Upper lobe of right lung (tissue), 1 donor: ENCODE measurements at regions not wholly inside any gene's neighbourhood (a gene's known extent, or its start where the extent isn't known, plus 50 kb on each side); places are given as distances from the start of the nearest gene placed in this dataset.

ENCODE experiments used
- ATAC-seq: fragments of 200-7000 bp; cut with Tn5 transposase; one replicate; pipeline ENCODE4 v1.9.1; 2020; ENCODE audit warnings: mild to moderate bottlenecking, moderate library complexity
- DNase-seq: peaks from one replicate; pipeline ENCODE4 v3.0.0-alpha.2; 2020
- H3K27ac ChIP-seq: fragments of 200-600 bp; one replicate; pipeline ENCODE4 v1.8.0; 2022
- H3K27me3 ChIP-seq: fragments of 200-600 bp; one replicate; pipeline ENCODE4 v1.8.0; 2022; ENCODE audit warnings: mild to moderate bottlenecking
- H3K36me3 ChIP-seq: fragments of 200-600 bp; one replicate; pipeline ENCODE4 v1.8.0; 2022
- H3K4me1 ChIP-seq: fragments of 200-600 bp; one replicate; pipeline ENCODE4 v1.8.0; 2022
- H3K4me3 ChIP-seq: fragments of 200-600 bp; one replicate; pipeline ENCODE4 v1.8.0; 2022; ENCODE audit warnings: mild to moderate bottlenecking
- H3K9me3 ChIP-seq: fragments of 200-600 bp; one replicate; pipeline ENCODE4 v1.8.0; 2022
- intact Hi-C: fragments of 100-400 bp; cut with DNase I; formaldehyde crosslinking; loops from one replicate; pipeline ENCODE4 v1.11.0; 2022
- TF ChIP-seq, protein P1 (sequence below): fragments of 200-600 bp; IDR thresholded peaks from one replicate; pipeline ENCODE4 v1.8.0; 2022; ENCODE audit warnings: antibody characterized with exemption
- donor health status: DM: no; HTN: yes; CAD: no; lungs with severe emphysema.

DNA sequence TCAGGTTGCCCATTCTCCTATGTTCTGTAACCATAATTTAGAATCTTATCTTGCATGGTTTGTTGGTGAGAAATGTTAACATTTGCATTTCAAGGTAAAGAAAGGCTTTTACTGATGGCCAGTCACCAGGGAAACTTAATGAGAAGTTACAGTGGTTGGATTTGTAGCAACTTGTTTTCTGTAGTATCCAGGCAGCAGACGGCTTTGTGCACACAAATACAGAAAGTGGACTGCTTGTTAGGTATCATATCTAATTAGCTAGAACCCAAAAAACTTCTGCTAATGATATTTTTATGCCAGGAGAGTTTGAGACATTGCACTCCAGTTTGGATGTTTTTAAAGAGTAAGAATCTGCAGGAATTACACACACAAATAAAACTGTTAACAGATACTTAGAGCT lies 578.0 kb downstream of the DOK5 start:
- ATAC-seq, result no peak
- no peak for DNase-seq
- no peaks in the 10 kb centered on the region for H3K4me1 ChIP-seq
- TF ChIP-seq, protein P1, sequence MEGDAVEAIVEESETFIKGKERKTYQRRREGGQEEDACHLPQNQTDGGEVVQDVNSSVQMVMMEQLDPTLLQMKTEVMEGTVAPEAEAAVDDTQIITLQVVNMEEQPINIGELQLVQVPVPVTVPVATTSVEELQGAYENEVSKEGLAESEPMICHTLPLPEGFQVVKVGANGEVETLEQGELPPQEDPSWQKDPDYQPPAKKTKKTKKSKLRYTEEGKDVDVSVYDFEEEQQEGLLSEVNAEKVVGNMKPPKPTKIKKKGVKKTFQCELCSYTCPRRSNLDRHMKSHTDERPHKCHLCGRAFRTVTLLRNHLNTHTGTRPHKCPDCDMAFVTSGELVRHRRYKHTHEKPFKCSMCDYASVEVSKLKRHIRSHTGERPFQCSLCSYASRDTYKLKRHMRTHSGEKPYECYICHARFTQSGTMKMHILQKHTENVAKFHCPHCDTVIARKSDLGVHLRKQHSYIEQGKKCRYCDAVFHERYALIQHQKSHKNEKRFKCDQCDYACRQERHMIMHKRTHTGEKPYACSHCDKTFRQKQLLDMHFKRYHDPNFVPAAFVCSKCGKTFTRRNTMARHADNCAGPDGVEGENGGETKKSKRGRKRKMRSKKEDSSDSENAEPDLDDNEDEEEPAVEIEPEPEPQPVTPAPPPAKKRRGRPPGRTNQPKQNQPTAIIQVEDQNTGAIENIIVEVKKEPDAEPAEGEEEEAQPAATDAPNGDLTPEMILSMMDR, result no peak
- H3K36me3 ChIP-seq, result no peaks in the 10 kb centered on the region
- no peak overlapping the region for H3K27ac ChIP-seq
- no peak overlapping the region for H3K4me3 ChIP-seq
- H3K9me3 ChIP-seq, result no peaks in the 10 kb centered on the region
- H3K27me3 ChIP-seq, result no peaks in the 10 kb centered on the region
- intact Hi-C loops, result no loop called here

DNA sequence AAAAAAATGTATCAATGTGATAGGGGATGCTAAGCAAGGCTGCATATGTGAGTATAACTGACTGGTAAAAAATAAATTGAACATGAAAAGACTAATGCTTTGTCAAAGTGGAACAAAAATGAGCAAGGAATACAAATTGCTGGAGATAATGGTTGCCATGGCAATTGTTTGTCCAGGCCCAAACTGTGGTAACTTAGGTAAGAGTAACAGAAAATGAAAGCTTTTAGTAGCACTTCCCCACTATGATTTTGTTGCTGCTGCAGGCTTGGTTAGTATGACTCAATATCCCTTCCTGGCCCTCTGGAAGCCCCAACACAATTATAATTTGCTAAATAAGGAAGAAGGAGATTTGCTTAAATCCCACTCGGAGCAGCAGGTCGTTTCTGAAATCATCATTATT lies 577.1 kb downstream of the DOK5 start:
- no peaks in the 10 kb centered on the region for H3K36me3 ChIP-seq
- intact Hi-C loops, result no loop called here
- H3K27me3 ChIP-seq, result no peaks in the 10 kb centered on the region
- ATAC-seq (no peak), DNase-seq (no peak)
- H3K27ac ChIP-seq, result no peak overlapping the region
- no peak overlapping the region for H3K4me3 ChIP-seq
- no peaks in the 10 kb centered on the region for H3K9me3 ChIP-seq
- TF ChIP-seq, protein P1, result no peak
- no peaks in the 10 kb centered on the region for H3K4me1 ChIP-seq

DNA sequence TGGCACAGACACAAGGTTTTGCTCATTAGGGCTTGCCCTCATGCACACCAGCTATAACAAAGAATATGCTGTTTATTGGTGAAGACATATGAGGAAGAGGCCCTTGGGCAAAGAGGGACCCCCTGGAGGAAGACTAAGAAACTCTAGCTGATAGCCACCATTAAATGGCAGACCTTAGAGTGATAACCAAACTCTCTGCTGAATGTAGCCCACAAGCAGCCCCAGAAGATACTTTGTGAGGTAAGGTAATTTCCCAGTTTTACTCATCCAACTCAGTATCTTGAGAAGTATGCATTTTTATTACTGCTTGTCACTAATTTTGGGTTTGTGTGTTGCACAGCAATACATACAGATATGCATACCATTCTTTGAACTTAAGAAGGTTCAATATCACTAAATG lies 563.3 kb downstream of the DOK5 start:
- H3K4me3 ChIP-seq, result no peak overlapping the region
- TF ChIP-seq, protein P1, result no peak
- no peak for ATAC-seq
- intact Hi-C loops, result no loop called here
- DNase-seq, result no peak
- H3K9me3 ChIP-seq, result no peaks in the 10 kb centered on the region
- H3K27me3 ChIP-seq, result no peaks in the 10 kb centered on the region
- no peak overlapping the region for H3K27ac ChIP-seq
- no peaks in the 10 kb centered on the region for H3K36me3 ChIP-seq
- no peaks in the 10 kb centered on the region for H3K4me1 ChIP-seq

DNA sequence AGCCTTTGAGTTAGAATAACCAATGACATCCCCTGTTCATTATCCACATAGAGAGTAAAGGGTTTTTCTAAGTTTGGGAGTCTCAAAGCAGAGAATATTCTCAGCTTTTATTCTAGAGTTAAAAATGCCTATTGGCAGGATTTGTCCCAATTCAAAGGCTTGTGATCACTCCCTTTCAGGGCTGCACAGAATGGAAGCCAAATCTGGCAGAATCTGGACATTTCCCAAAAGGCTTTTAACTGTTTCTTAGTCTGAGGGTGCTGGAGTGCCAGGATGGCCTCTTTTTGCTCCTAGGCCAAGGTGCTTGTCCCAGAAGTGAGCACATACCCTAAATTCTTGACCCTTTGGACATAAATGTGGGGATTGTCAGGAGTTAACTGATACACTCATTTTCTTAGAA lies 556.6 kb downstream of the DOK5 start:
- ATAC-seq (no peak), DNase-seq (no peak)
- H3K9me3 ChIP-seq, result no peaks in the 10 kb centered on the region
- no peaks in the 10 kb centered on the region for H3K4me1 ChIP-seq
- TF ChIP-seq, protein P1, result no peak
- intact Hi-C loops, result no loop called here
- no peaks in the 10 kb centered on the region for H3K36me3 ChIP-seq
- no peaks in the 10 kb centered on the region for H3K27me3 ChIP-seq
- H3K27ac ChIP-seq, result no peak overlapping the region
- H3K4me3 ChIP-seq, result no peak overlapping the region

DNA sequence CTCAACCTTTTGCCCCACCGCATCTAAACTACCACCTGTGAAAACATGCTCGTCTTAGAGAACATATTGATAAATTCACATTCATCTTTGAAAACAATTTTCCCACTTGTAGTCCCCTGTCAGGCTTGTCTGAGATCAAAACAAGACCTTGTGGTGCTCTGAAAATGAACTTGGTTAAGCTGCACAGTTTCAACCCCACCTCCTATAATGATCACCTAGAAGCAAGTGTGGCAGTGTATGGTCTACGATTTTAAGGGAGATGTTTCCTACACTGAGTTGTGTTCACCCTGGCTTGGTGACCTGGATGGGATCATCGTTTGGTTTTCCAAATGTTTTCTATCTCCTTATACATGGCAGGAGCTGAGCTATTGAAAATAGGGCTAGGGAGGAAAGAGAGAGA lies 539.4 kb downstream of the DOK5 start:
- intact Hi-C loops, result no loop called here
- H3K27me3 ChIP-seq, result no peaks in the 10 kb centered on the region
- H3K27ac ChIP-seq, result no peak overlapping the region
- no peaks in the 10 kb centered on the region for H3K9me3 ChIP-seq
- no peak overlapping the region for H3K4me3 ChIP-seq
- ATAC-seq, result no peak
- TF ChIP-seq, protein P1, result no peak
- no peaks in the 10 kb centered on the region for H3K4me1 ChIP-seq
- no peak for DNase-seq
- H3K36me3 ChIP-seq, result no peaks in the 10 kb centered on the region

DNA sequence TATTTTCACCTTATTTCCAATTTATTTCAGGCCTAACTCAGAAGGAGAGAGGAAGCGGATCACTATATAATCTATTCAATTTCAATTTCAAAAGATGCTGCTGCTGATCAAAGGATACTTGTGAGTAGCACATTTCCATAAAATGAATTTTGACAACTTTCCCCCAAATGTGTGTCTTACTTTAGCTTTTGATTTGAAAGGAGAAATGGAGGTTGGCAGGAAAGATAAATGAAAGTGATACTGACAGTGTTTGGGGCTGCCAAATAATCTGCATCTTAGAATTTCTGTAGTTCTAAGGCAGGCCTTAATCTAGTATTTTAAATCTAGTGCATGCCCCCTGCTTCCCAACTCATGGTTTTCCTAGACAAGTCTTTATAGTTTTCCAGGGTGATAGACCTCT lies 535.4 kb downstream of the DOK5 start:
- H3K9me3 ChIP-seq, result no peaks in the 10 kb centered on the region
- intact Hi-C loops, result no loop called here
- no peaks in the 10 kb centered on the region for H3K4me1 ChIP-seq
- ATAC-seq (no peak), DNase-seq (no peak)
- no peaks in the 10 kb centered on the region for H3K27me3 ChIP-seq
- TF ChIP-seq, protein P1, result no peak
- H3K27ac ChIP-seq, result no peak overlapping the region
- H3K36me3 ChIP-seq, result no peaks in the 10 kb centered on the region
- no peak overlapping the region for H3K4me3 ChIP-seq
